Transverse colon (tissue), 4 donors: ENCODE measurements at regions not wholly inside any gene's neighbourhood (a gene's known extent, or its start where the extent isn't known, plus 50 kb on each side); places are given as distances from the start of the nearest gene placed in this dataset.

ENCODE experiments used
- CTCF ChIP-seq, 5 experiments: fragments of 200-600 bp in 3 of 5; fragments of 450-650 bp in 2 of 5; sonication (generic) in 3 of 5; IDR thresholded peaks; 1 replicate in 2 of 5; 2 replicates in 3 of 5; pipeline ENCODE4 v1.5.1; 2016 to 2017; ENCODE audit warnings: antibody characterized with exemption in 5 of 5, inconsistent platforms in 3 of 5, mild to moderate bottlenecking in 2 of 5, moderate library complexity in 1 of 5
- EP300 ChIP-seq: sonication (generic); formaldehyde crosslinking; IDR thresholded peaks from one replicate; pipeline ENCODE4 v1.6.1; 2017; ENCODE audit warnings: antibody characterized with exemption, low read depth
- POLR2A ChIP-seq: fragments of 450-650 bp; IDR thresholded peaks from one replicate; pipeline ENCODE4 v1.6.1; 2016; ENCODE audit warnings: antibody characterized with exemption, mild to moderate bottlenecking, moderate library complexity
- POLR2AphosphoS5 ChIP-seq, 3 donors: sonication (generic); formaldehyde crosslinking; IDR thresholded peaks; one replicate each; pipeline ENCODE4 v1.6.1; 2016; ENCODE audit warnings: antibody characterized with exemption in 3 of 3

- TF ChIP-seq CTCF (IDR thresholded peaks at IDR 0.05) (no peak), EP300 (no peak), POLR2AphosphoS5 (IDR thresholded peaks at IDR 0.05) (no peak), POLR2A (no peak)
These were observed 158.0 kb downstream of the INHBB start for GRCh38 chr2:120503793-120504571.
